ENCODE measurements at regions not wholly inside any gene's neighbourhood (a gene's known extent, or its start where the extent isn't known, plus 50 kb on each side); places are given as distances from the start of the nearest gene placed in this dataset.

DNA sequence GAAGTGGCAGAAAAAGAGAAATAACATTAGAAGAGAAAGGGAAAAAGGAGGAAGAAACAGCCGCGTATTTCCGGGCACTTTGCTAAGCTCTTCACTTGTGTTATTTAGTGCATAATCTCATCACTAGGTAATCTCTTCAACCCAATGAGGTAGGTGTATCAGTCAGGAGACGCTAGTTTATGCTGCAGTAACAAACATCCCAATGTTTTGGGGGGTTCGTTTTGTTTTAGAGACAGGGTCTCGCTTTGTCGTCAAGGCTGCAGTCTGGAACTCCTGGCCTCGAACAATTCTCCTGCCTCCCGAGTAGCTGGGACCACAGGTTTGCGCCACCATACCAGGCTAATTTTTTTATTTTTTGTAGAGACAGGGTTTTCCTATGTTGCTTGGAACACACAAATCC is 61.7 kb downstream of the ZFP36L2 start:
- no peak overlapping the region for H3K4me3 ChIP-seq (ENCODE audit: low read depth, low read length)
- no peak for TF ChIP-seq CTCF (IDR thresholded peaks at IDR 0.05; ENCODE audit: insufficient read depth, low read length)
- no peak for DNase-seq (ENCODE audit: low read depth)

DNA sequence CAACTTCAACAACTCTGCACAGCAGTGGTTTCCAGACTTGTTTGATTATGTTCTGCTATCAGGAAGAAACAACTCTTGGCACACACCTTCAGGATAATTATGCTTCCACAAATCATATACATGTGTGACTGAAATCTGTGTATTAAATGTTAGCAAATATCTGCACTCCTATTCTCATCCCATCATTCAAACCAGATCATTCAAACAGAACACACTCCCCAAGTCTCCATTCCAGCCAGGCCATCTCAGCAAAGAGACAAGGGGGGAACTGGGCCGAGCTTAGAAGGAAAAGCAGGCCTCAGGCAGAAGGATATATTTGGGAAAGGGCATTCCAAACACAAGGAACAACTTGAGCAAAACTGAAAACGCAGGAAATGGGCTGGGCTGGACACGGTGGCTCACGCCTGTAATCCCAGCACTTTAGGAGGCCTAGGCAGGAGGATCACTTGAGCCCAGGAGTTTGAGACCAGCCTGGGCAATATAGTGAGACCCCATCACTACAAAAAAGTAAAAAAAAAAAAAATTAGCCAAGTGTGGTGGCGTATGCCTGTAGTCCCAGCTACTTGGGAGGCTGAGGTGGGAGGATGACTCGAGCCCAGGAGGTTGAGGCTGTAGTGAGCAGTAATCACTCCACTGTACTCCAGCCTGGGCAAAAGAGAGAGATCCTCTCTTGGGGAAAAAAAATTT is 62.7 kb downstream of the ZFP36L2 start:
- no peak for DNase-seq (ENCODE audit: low read depth)
- no peak for TF ChIP-seq CTCF (IDR thresholded peaks at IDR 0.05; ENCODE audit: insufficient read depth, low read length)
- no peak overlapping the region for H3K4me3 ChIP-seq (ENCODE audit: low read depth, low read length)

GRCh38 chr2:43162511-43162776 is 64.0 kb downstream of the ZFP36L2 start:
- TF ChIP-seq CTCF (IDR thresholded peaks at IDR 0.05; ENCODE audit: insufficient read depth, low read length), result no peak
- DNase-seq (ENCODE audit: low read depth), result no peak
- no peak overlapping the region for H3K4me3 ChIP-seq (ENCODE audit: low read depth, low read length)

DNA sequence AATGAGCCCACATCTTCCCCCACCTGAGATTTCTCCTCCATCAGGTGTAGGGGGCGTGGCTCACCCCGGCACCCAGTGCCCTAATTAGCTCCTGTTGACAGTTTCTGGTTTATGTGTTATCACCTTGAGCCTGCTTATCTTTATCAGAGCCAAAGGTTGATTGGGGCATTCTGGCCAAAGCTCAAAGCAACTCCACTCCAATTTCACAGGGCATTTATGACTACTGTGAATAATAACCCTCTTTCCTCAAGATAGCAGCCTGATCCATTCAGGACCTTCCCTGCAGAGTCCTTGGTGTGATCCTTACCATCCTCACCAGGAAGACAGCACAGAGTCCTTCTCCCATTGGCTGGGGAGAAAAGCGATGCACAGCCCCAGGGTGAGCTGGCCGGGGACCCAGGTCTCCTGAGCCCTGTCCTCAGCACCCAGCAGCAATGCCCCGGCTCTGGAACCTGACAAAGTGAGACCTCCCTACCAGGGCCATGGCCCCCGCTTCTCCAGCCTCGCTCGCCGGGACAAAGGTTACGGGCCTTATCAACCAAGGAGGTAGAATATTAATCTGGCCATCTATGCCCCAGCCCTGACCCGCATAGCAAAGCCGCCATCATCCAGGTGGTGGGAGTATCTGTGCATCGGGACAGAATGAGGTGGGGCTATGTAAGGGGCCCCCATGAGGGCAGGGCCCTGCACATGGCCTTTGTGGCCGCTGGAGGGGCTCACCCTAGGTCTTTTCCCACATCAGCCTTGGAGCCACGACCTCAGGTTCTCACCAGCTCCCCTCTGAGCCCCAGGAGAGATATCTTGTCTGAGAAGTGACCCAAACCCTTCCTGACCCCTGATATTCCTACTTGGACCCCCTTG is 64.5 kb downstream of the ZFP36L2 start:
- no peak overlapping the region for H3K4me3 ChIP-seq (ENCODE audit: low read depth, low read length)
- no peak for TF ChIP-seq CTCF (IDR thresholded peaks at IDR 0.05; ENCODE audit: insufficient read depth, low read length)

GRCh38 chr2:43160778-43161177 is 65.6 kb downstream of the ZFP36L2 start:
- no peak for TF ChIP-seq CTCF (IDR thresholded peaks at IDR 0.05; ENCODE audit: insufficient read depth, low read length)
- no peak for DNase-seq (ENCODE audit: low read depth)
- no peak overlapping the region for H3K4me3 ChIP-seq (ENCODE audit: low read depth, low read length)

More for the DNA sequence above, 64.5 kb downstream of the ZFP36L2 start:
- DNase-seq (ENCODE audit: low read depth), result no peak

GRCh38 chr2:43159797-43160196 is 66.6 kb downstream of the ZFP36L2 start:
- DNase-seq (ENCODE audit: low read depth), result no peak
- no peak overlapping the region for H3K4me3 ChIP-seq (ENCODE audit: low read depth, low read length)
- TF ChIP-seq CTCF (IDR thresholded peaks at IDR 0.05; ENCODE audit: insufficient read depth, low read length), result no peak

Measured in fibroblast of the aortic adventitia (primary cell).